ENCODE measurements at regions not wholly inside any gene's neighbourhood (a gene's known extent, or its start where the extent isn't known, plus 50 kb on each side); places are given as distances from the start of the nearest gene placed in this dataset.

GRCh38 chr10:89085153-89085552, 94.6 kb downstream of the FAS start:
- Histone ChIP-seq H3K79me1 (ENCODE audit: low read length) (no peaks in the 10 kb centered on the region), H3K9me3 (ENCODE audit: insufficient read depth, low read depth, low read length) (no peaks in the 10 kb centered on the region), H2BK5ac (ENCODE audit: low read depth, low read length, poor library complexity) (no peak overlapping the region), H3K18ac (ENCODE audit: low read length) (no peak overlapping the region), H3K27ac (ENCODE audit: low read depth, low read length) (no peak overlapping the region), H3K4me1 (ENCODE audit: control insufficient read depth in 1 of 2, insufficient read depth in 2 of 2, low read length in 2 of 2) (no peaks in the 10 kb centered on the region), H3K4me3 (ENCODE audit: low read depth, low read length) (no peak overlapping the region), H3K14ac (ENCODE audit: low read length) (no peak overlapping the region), H4K12ac (ENCODE audit: low read depth, low read length) (no peak overlapping the region), H2AFZ (ENCODE audit: insufficient read depth, low read length, poor library complexity) (no peak overlapping the region), H2BK12ac (ENCODE audit: low read length) (no peak overlapping the region), H4K91ac (ENCODE audit: low read depth, low read length) (no peak overlapping the region), H2BK120ac (ENCODE audit: insufficient read depth, low read length, poor library complexity) (no peak overlapping the region), H3K79me2 (ENCODE audit: control insufficient read depth, insufficient read depth, low read length, poor library complexity) (no peaks in the 10 kb centered on the region), H3K4ac (ENCODE audit: low read depth, low read length) (no peak overlapping the region), H4K8ac (ENCODE audit: low read depth, low read length) (no peak overlapping the region), H3K27me3 (ENCODE audit: insufficient read depth, low read length) (no peaks in the 10 kb centered on the region), H3K23ac (ENCODE audit: low read length) (no peak overlapping the region), H2AK5ac (ENCODE audit: low read length) (no peak overlapping the region), H3K36me3 (ENCODE audit: control insufficient read depth in 1 of 2, insufficient read depth in 2 of 2, low read length in 2 of 2) (no peaks in the 10 kb centered on the region), H3K4me2 (ENCODE audit: low read length) (no peak overlapping the region), H3K9ac (ENCODE audit: low read length) (no peak overlapping the region)
- DNase-seq, result no peak
- WGBS (ENCODE audit: extremely low coverage, insufficient coverage, insufficient read length), result no CpG with 5 or more reads among the region's 4 CpGs

- no CpG with 5 or more reads among the region's 5 CpGs for WGBS (ENCODE audit: extremely low coverage, insufficient coverage, insufficient read length)
- H3K27me3 ChIP-seq (ENCODE audit: insufficient read depth, low read length), result no peaks in the 10 kb centered on the region
- no peak overlapping the region for H3K4me3 ChIP-seq (ENCODE audit: low read depth, low read length)
- H2BK120ac ChIP-seq (ENCODE audit: insufficient read depth, low read length, poor library complexity), result no peak overlapping the region
- no peak overlapping the region for H2AK5ac ChIP-seq (ENCODE audit: low read length)
- no peak overlapping the region for H3K27ac ChIP-seq (ENCODE audit: low read depth, low read length)
- no peak overlapping the region for H4K91ac ChIP-seq (ENCODE audit: low read depth, low read length)
- no peak overlapping the region for H3K18ac ChIP-seq (ENCODE audit: low read length)
- H3K23ac ChIP-seq (ENCODE audit: low read length), result no peak overlapping the region
- DNase-seq, result no peak
- no peaks in the 10 kb centered on the region for H3K36me3 ChIP-seq (ENCODE audit: control insufficient read depth in 1 of 2, insufficient read depth in 2 of 2, low read length in 2 of 2)
- no peak overlapping the region for H2BK5ac ChIP-seq (ENCODE audit: low read depth, low read length, poor library complexity)
- H2BK12ac ChIP-seq (ENCODE audit: low read length), result no peak overlapping the region
- no peak overlapping the region for H3K4me2 ChIP-seq (ENCODE audit: low read length)
- no peaks in the 10 kb centered on the region for H3K79me2 ChIP-seq (ENCODE audit: control insufficient read depth, insufficient read depth, low read length, poor library complexity)
- no peak overlapping the region for H3K14ac ChIP-seq (ENCODE audit: low read length)
- H4K12ac ChIP-seq (ENCODE audit: low read depth, low read length), result no peak overlapping the region
- no peak overlapping the region for H3K9ac ChIP-seq (ENCODE audit: low read length)
- H2AFZ ChIP-seq (ENCODE audit: insufficient read depth, low read length, poor library complexity), result no peak overlapping the region
- H3K9me3 ChIP-seq (ENCODE audit: insufficient read depth, low read depth, low read length), result no peaks in the 10 kb centered on the region
- no peak overlapping the region for H4K8ac ChIP-seq (ENCODE audit: low read depth, low read length)
- H3K79me1 ChIP-seq (ENCODE audit: low read length), result no peaks in the 10 kb centered on the region
- H3K4ac ChIP-seq (ENCODE audit: low read depth, low read length), result no peak overlapping the region
- H3K4me1 ChIP-seq (ENCODE audit: control insufficient read depth in 1 of 2, insufficient read depth in 2 of 2, low read length in 2 of 2), result no peaks in the 10 kb centered on the region
Measured at GRCh38 chr10:89082086-89082485, 91.5 kb downstream of the FAS start.

- Histone ChIP-seq H3K9ac (ENCODE audit: low read length) (peak overlapping the region; percentile 40), H2BK5ac (ENCODE audit: low read depth, low read length, poor library complexity) (no peak overlapping the region), H3K4me1 (ENCODE audit: control insufficient read depth in 1 of 2, insufficient read depth in 2 of 2, low read length in 2 of 2) (no peaks in the 10 kb centered on the region), H3K4me3 (ENCODE audit: low read depth, low read length) (no peak overlapping the region), H2AK5ac (ENCODE audit: low read length) (no peak overlapping the region), H2BK12ac (ENCODE audit: low read length) (no peak overlapping the region), H4K91ac (ENCODE audit: low read depth, low read length) (no peak overlapping the region), H2AFZ (ENCODE audit: insufficient read depth, low read length, poor library complexity) (no peak overlapping the region), H3K27ac (ENCODE audit: low read depth, low read length) (no peak overlapping the region), H2BK120ac (ENCODE audit: insufficient read depth, low read length, poor library complexity) (no peak overlapping the region), H3K79me1 (ENCODE audit: low read length) (no peaks in the 10 kb centered on the region), H4K8ac (ENCODE audit: low read depth, low read length) (no peak overlapping the region), H3K27me3 (ENCODE audit: insufficient read depth, low read length) (no peaks in the 10 kb centered on the region), H3K9me3 (ENCODE audit: insufficient read depth, low read depth, low read length) (no peaks in the 10 kb centered on the region), H3K79me2 (ENCODE audit: control insufficient read depth, insufficient read depth, low read length, poor library complexity) (no peaks in the 10 kb centered on the region), H3K18ac (ENCODE audit: low read length) (no peak overlapping the region), H3K23ac (ENCODE audit: low read length) (no peak overlapping the region), H3K14ac (ENCODE audit: low read length) (no peak overlapping the region), H4K12ac (ENCODE audit: low read depth, low read length) (no peak overlapping the region), H3K4me2 (ENCODE audit: low read length) (no peak overlapping the region), H3K36me3 (ENCODE audit: control insufficient read depth in 1 of 2, insufficient read depth in 2 of 2, low read length in 2 of 2) (no peaks in the 10 kb centered on the region), H3K4ac (ENCODE audit: low read depth, low read length) (no peak overlapping the region)
- DNase-seq, result no peak
- WGBS (ENCODE audit: extremely low coverage, insufficient coverage, insufficient read length), result no CpG with 5 or more reads among the region's 3 CpGs
Measured at GRCh38 chr10:89080660-89081059, 90.1 kb downstream of the FAS start.

GRCh38 chr10:89079961-89080360, 89.4 kb downstream of the FAS start:
- no peak overlapping the region for H2AFZ ChIP-seq (ENCODE audit: insufficient read depth, low read length, poor library complexity)
- H3K9ac ChIP-seq (ENCODE audit: low read length), result no peak overlapping the region
- no peak for DNase-seq
- no CpG with 5 or more reads among the region's 1 CpG for WGBS (ENCODE audit: extremely low coverage, insufficient coverage, insufficient read length)
- no peak overlapping the region for H3K27ac ChIP-seq (ENCODE audit: low read depth, low read length)
- no peak overlapping the region for H4K12ac ChIP-seq (ENCODE audit: low read depth, low read length)
- no peak overlapping the region for H3K4me2 ChIP-seq (ENCODE audit: low read length)
- H2BK12ac ChIP-seq (ENCODE audit: low read length), result no peak overlapping the region
- H3K18ac ChIP-seq (ENCODE audit: low read length), result no peak overlapping the region
- H3K4ac ChIP-seq (ENCODE audit: low read depth, low read length), result no peak overlapping the region
- no peaks in the 10 kb centered on the region for H3K27me3 ChIP-seq (ENCODE audit: insufficient read depth, low read length)
- H4K91ac ChIP-seq (ENCODE audit: low read depth, low read length), result no peak overlapping the region
- H4K8ac ChIP-seq (ENCODE audit: low read depth, low read length), result no peak overlapping the region
- no peak overlapping the region for H2AK5ac ChIP-seq (ENCODE audit: low read length)
- H3K79me2 ChIP-seq (ENCODE audit: control insufficient read depth, insufficient read depth, low read length, poor library complexity), result no peaks in the 10 kb centered on the region
- no peak overlapping the region for H2BK5ac ChIP-seq (ENCODE audit: low read depth, low read length, poor library complexity)
- no peak overlapping the region for H3K14ac ChIP-seq (ENCODE audit: low read length)
- no peaks in the 10 kb centered on the region for H3K79me1 ChIP-seq (ENCODE audit: low read length)
- H2BK120ac ChIP-seq (ENCODE audit: insufficient read depth, low read length, poor library complexity), result no peak overlapping the region
- H3K36me3 ChIP-seq (ENCODE audit: control insufficient read depth in 1 of 2, insufficient read depth in 2 of 2, low read length in 2 of 2), result no peaks in the 10 kb centered on the region
- H3K9me3 ChIP-seq (ENCODE audit: insufficient read depth, low read depth, low read length), result no peaks in the 10 kb centered on the region
- no peak overlapping the region for H3K4me3 ChIP-seq (ENCODE audit: low read depth, low read length)
- H3K23ac ChIP-seq (ENCODE audit: low read length), result no peak overlapping the region
- no peaks in the 10 kb centered on the region for H3K4me1 ChIP-seq (ENCODE audit: control insufficient read depth in 1 of 2, insufficient read depth in 2 of 2, low read length in 2 of 2)

Measured in trophoblast cell (in vitro differentiated cells and primary cell).